HepG2 (cell line): ENCODE measurements at regions not wholly inside any gene's neighbourhood (a gene's known extent, or its start where the extent isn't known, plus 50 kb on each side); places are given as distances from the start of the nearest gene placed in this dataset.

ENCODE experiments used
- CBX2 ChIP-seq, 2 experiments: fragments of 200-600 bp in 1 of 2; sonication (generic); formaldehyde crosslinking in 1 of 2; IDR thresholded peaks; 2 replicates each; pipeline versions ENCODE4 v1.7.0 to v1.8.1; 2018 to 2022; ENCODE audit warnings: low read depth in 2 of 2, low read length in 1 of 2, mild to moderate bottlenecking in 1 of 2, missing genetic modification reagents in 1 of 2
- CEBPG ChIP-seq: IDR thresholded peaks from 2 replicates; pipeline ENCODE4 v1.6.1; 2016
- DNMT1 ChIP-seq: sonication (generic); formaldehyde crosslinking; IDR thresholded peaks from 2 replicates; pipeline ENCODE4 v1.5.1; 2020; ENCODE audit warnings: mild to moderate bottlenecking, missing genetic modification reagents
- FOXO1 ChIP-seq: sonication (generic); formaldehyde crosslinking; IDR thresholded peaks from 2 replicates; pipeline ENCODE4 v1.4.0; 2020; ENCODE audit warnings: missing genetic modification reagents
- GTF2F1 ChIP-seq: fragments of 150-350 bp; IDR thresholded peaks from 2 replicates; pipeline ENCODE4 v1.6.1; 2014; ENCODE audit warnings: low read length
- KLF12 ChIP-seq: sonication (generic); formaldehyde crosslinking; IDR thresholded peaks from 2 replicates; pipeline ENCODE4 v1.4.0; 2020; ENCODE audit warnings: missing genetic modification reagents, borderline replicate concordance
- MEIS2 ChIP-seq: sonication (generic); formaldehyde crosslinking; IDR thresholded peaks from 2 replicates; pipeline ENCODE4 v1.9.0; 2021; ENCODE audit warnings: mild to moderate bottlenecking, missing genetic modification reagents
- MIER3 ChIP-seq: IDR thresholded peaks from 2 replicates; pipeline ENCODE4 v1.6.1; 2016; ENCODE audit warnings: missing compliant biosample characterization, borderline replicate concordance
- MLX ChIP-seq: IDR thresholded peaks from 2 replicates; pipeline ENCODE4 v1.6.1; 2016
- PATZ1 ChIP-seq: sonication (generic); formaldehyde crosslinking; IDR thresholded peaks from 2 replicates; pipeline ENCODE4 v1.4.0; 2020; ENCODE audit warnings: missing genetic modification reagents
- SETDB1 ChIP-seq: sonication (generic); formaldehyde crosslinking; IDR thresholded peaks from 2 replicates; pipeline ENCODE4 v1.5.1; 2020; ENCODE audit warnings: missing genetic modification reagents, mild to moderate bottlenecking, borderline replicate concordance
- SKIL ChIP-seq: sonication (generic); formaldehyde crosslinking; IDR thresholded peaks from 2 replicates; pipeline ENCODE4 v1.8.0; 2022; ENCODE audit warnings: missing genetic modification reagents, mild to moderate bottlenecking, moderate library complexity, borderline replicate concordance
- SMYD3 ChIP-seq: sonication (generic); formaldehyde crosslinking; IDR thresholded peaks from 2 replicates; pipeline ENCODE4 v1.8.1; 2023; ENCODE audit warnings: mild to moderate bottlenecking, missing genetic modification reagents
- TMF1 ChIP-seq: sonication (generic); formaldehyde crosslinking; IDR thresholded peaks from 2 replicates; pipeline ENCODE4 v1.8.1; 2022; ENCODE audit warnings: low read depth, missing genetic modification reagents
- ZBTB10 ChIP-seq: sonication (generic); formaldehyde crosslinking; IDR thresholded peaks from 2 replicates; pipeline ENCODE4 v1.4.0; 2020; ENCODE audit warnings: missing genetic modification reagents, borderline replicate concordance
- ZBTB34 ChIP-seq: sonication (generic); formaldehyde crosslinking; IDR thresholded peaks from 2 replicates; pipeline ENCODE4 v1.8.0; 2022; ENCODE audit warnings: mild to moderate bottlenecking, missing genetic modification reagents
- ZFP62 ChIP-seq: sonication (generic); formaldehyde crosslinking; IDR thresholded peaks from 2 replicates; pipeline ENCODE4 v1.4.0; 2020; ENCODE audit warnings: missing genetic modification reagents
- ZFY ChIP-seq: sonication (generic); formaldehyde crosslinking; IDR thresholded peaks from 2 replicates; pipeline ENCODE4 v1.4.0; 2020; ENCODE audit warnings: missing genetic modification reagents
- ZNF333 ChIP-seq: sonication (generic); formaldehyde crosslinking; IDR thresholded peaks from 2 replicates; pipeline ENCODE4 v1.4.0; 2020; ENCODE audit warnings: mild to moderate bottlenecking, missing genetic modification reagents, borderline replicate concordance
- ZNF546 ChIP-seq: sonication (generic); formaldehyde crosslinking; conservative IDR thresholded peaks from 2 replicates; pipeline ENCODE4 v1.8.1; 2023; ENCODE audit warnings: mild to moderate bottlenecking, missing genetic modification reagents
- ZNF577 ChIP-seq: sonication (generic); formaldehyde crosslinking; IDR thresholded peaks from 2 replicates; pipeline ENCODE4 v1.4.0; 2020; ENCODE audit warnings: mild to moderate bottlenecking, low read depth, missing genetic modification reagents, borderline replicate concordance

- peak; percentile 60; the same call in 1 of the 2 replicates for TF ChIP-seq ZFY (CRISPR knock-in tag)
- no peak; the same call in 1 of the 2 replicates for TF ChIP-seq ZBTB34 (CRISPR knock-in tag)
- TF ChIP-seq SMYD3 (CRISPR knock-in tag): no peak
- TF ChIP-seq ZFP62 (CRISPR knock-in tag): 0 out of 2 replicates have a peak, but pooled peaks have one; percentile 58
- peak; percentile 30; the same call in 1 of the 2 replicates for TF ChIP-seq SKIL (CRISPR knock-in tag)
- no peak for TF ChIP-seq SETDB1 (CRISPR knock-in tag)
- TF ChIP-seq KLF12 (CRISPR knock-in tag): peak; percentile 88
- TF ChIP-seq TMF1 (CRISPR knock-in tag): no peak
- no peak for TF ChIP-seq CEBPG (CRISPR knock-in tag)
- TF ChIP-seq ZBTB10 (CRISPR knock-in tag): no peak
- TF ChIP-seq GTF2F1: no peak
- peak; percentile 34; the same call in 1 of the 2 replicates for TF ChIP-seq PATZ1 (CRISPR knock-in tag)
- TF ChIP-seq MIER3 (CRISPR knock-in tag): peak; percentile 83
- TF ChIP-seq MEIS2 (CRISPR knock-in tag): no peak
- no peak for TF ChIP-seq ZNF577 (CRISPR knock-in tag)
- TF ChIP-seq DNMT1 (CRISPR knock-in tag): peak; percentile 92; the same call in 1 of the 2 replicates
- no peak for TF ChIP-seq CBX2 (IDR thresholded peaks at IDR 0.05; ENCODE audit: low read depth, low read length)
- TF ChIP-seq CBX2 (CRISPR knock-in tag; IDR thresholded peaks at IDR 0.05; ENCODE audit: low read depth): no peak
- peak; percentile 48; the same call in 1 of the 2 replicates for TF ChIP-seq FOXO1 (CRISPR knock-in tag)
- no peak for TF ChIP-seq ZNF333 (CRISPR knock-in tag)
- TF ChIP-seq ZNF546: no peak
- no peak for TF ChIP-seq MLX (CRISPR knock-in tag)
Observed at GRCh38 chr14:31944256-31945073, 132.6 kb upstream of the ARHGAP5 start (continued).
